ENCODE measurements at regions not wholly inside any gene's neighbourhood (a gene's known extent, or its start where the extent isn't known, plus 50 kb on each side); places are given as distances from the start of the nearest gene placed in this dataset.

GRCh38 chrX:116605576-116605975 lies 142.8 kb upstream of the CT83 start:
- intact Hi-C loops (cut with micrococcal nuclease), result no loop called here
- ATAC-seq (no peak), DNase-seq (ENCODE audit: low read depth, low spot score) (no peak)
- POLR2A ChIA-PET, result no interaction called here
- Histone ChIP-seq H3K9ac (ENCODE audit: low read length) (no peak overlapping the region), H3K4me2 (ENCODE audit: low read length) (no peak overlapping the region), H3K27ac (ENCODE audit: low read depth, low read length) (no peak overlapping the region), H3K9me2 (ENCODE audit: insufficient read depth) (no peaks in the 10 kb centered on the region), H3K27me3 (ENCODE audit: insufficient read depth, low read length) (no peaks in the 10 kb centered on the region), H3K4me1 (ENCODE audit: control insufficient read depth in 1 of 2, insufficient read depth in 2 of 2, low read length in 2 of 2) (no peaks in the 10 kb centered on the region), H3K36me3 (ENCODE audit: control insufficient read depth in 1 of 2, insufficient read depth in 2 of 2, low read length in 2 of 2) (no peaks in the 10 kb centered on the region), H3K9me3 (ENCODE audit: control insufficient read depth in 1 of 2, insufficient read depth in 1 of 2, low read depth in 1 of 2, low read length in 2 of 2) (no peaks in the 10 kb centered on the region), H4K20me1 (ENCODE audit: insufficient read depth) (no peaks in the 10 kb centered on the region), H2AFZ (ENCODE audit: low read depth, low read length, poor library complexity, severe bottlenecking) (no peak overlapping the region), H3K4me3 (replicated peaks in 1 of 2; ENCODE audit: low read depth in 1 of 2, low read length in 2 of 2) (no peak overlapping the region), H3K79me2 (ENCODE audit: insufficient read depth, low read length) (no peaks in the 10 kb centered on the region)
- TF ChIP-seq JUND (IDR thresholded peaks at IDR 0.05), result no peak
- CTCF ChIA-PET, result no interaction called here
- BruUV-seq (replicated peaks), result no TSS peak
- RAD21 ChIA-PET (ENCODE audit: low non-redundant PET in 1 of 2, low total read pairs in 2 of 2, uncharacterized antibody in 2 of 2, unreplicated experiment in 2 of 2), result no interaction called here

GRCh38 chrX:116596010-116596409 lies 133.2 kb upstream of the CT83 start:
- H4K20me1 ChIP-seq (ENCODE audit: insufficient read depth), result no peaks in the 10 kb centered on the region
- BruUV-seq (replicated peaks), result no TSS peak
- H3K9ac ChIP-seq (ENCODE audit: low read length), result no peak overlapping the region
- no peaks in the 10 kb centered on the region for H3K79me2 ChIP-seq (ENCODE audit: insufficient read depth, low read length)
- POLR2A ChIA-PET, result no interaction called here
- TF ChIP-seq POLR2A (IDR thresholded peaks at IDR 0.05; ENCODE audit: borderline replicate concordance, extremely low read depth, insufficient read depth, insufficient read length) (no peak), JUND (IDR thresholded peaks at IDR 0.05) (no peak), ELF1 (IDR thresholded peaks at IDR 0.05; ENCODE audit: borderline replicate concordance, low read depth) (no peak), EZH2 (IDR thresholded peaks at IDR 0.05) (no peak), TCF7L2 (IDR thresholded peaks at IDR 0.05; ENCODE audit: borderline replicate concordance, extremely low read depth, insufficient read depth, insufficient read length) (no peak), RAD21 (IDR thresholded peaks at IDR 0.05; ENCODE audit: low read depth) (no peak), SRF (IDR thresholded peaks at IDR 0.05; ENCODE audit: low read depth) (no peak), EZH2phosphoT487 (IDR thresholded peaks at IDR 0.05; ENCODE audit: borderline replicate concordance) (no peak), CEBPB (IDR thresholded peaks at IDR 0.05; ENCODE audit: low read depth) (no peak), FOSL1 (IDR thresholded peaks at IDR 0.05; ENCODE audit: low read depth) (no peak), CBX3 (IDR thresholded peaks at IDR 0.05; ENCODE audit: low read depth) (no peak), SP1 (IDR thresholded peaks at IDR 0.05; ENCODE audit: low read depth) (no peak), MAX (IDR thresholded peaks at IDR 0.05) (no peak), EGR1 (IDR thresholded peaks at IDR 0.05; ENCODE audit: low read depth) (no peak), POLR2AphosphoS5 (IDR thresholded peaks at IDR 0.05; ENCODE audit: low read depth, low read length) (no peak), ZFX (IDR thresholded peaks at IDR 0.05) (no peak), YY1 (IDR thresholded peaks at IDR 0.05; ENCODE audit: extremely low read depth, insufficient replicate concordance, low read depth, low read length) (no peak), REST (IDR thresholded peaks at IDR 0.05; ENCODE audit: low read depth) (no peak), CTCF (IDR thresholded peaks at IDR 0.05 in 2 of 3, conservative IDR thresholded peaks at IDR 0.05 in 1 of 3; ENCODE audit: borderline replicate concordance in 1 of 3, insufficient read depth in 1 of 3, low read depth in 2 of 3, low read length in 2 of 3) (no peak)
- CTCF ChIA-PET, result no interaction called here
- H3K36me3 ChIP-seq (ENCODE audit: control insufficient read depth in 1 of 2, insufficient read depth in 2 of 2, low read length in 2 of 2), result no peaks in the 10 kb centered on the region
- intact Hi-C loops (cut with micrococcal nuclease), result no loop called here
- no peaks in the 10 kb centered on the region for H3K9me3 ChIP-seq (ENCODE audit: control insufficient read depth in 1 of 2, insufficient read depth in 1 of 2, low read depth in 1 of 2, low read length in 2 of 2)
- H3K4me2 ChIP-seq (ENCODE audit: low read length), result no peak overlapping the region
- no peak overlapping the region for H3K4me3 ChIP-seq (replicated peaks in 1 of 2; ENCODE audit: low read depth in 1 of 2, low read length in 2 of 2)
- no peak for ATAC-seq
- H3K4me1 ChIP-seq (ENCODE audit: control insufficient read depth in 1 of 2, insufficient read depth in 2 of 2, low read length in 2 of 2), result no peaks in the 10 kb centered on the region
- no peak overlapping the region for H2AFZ ChIP-seq (ENCODE audit: low read depth, low read length, poor library complexity, severe bottlenecking)
- no peak for DNase-seq (ENCODE audit: low read depth, low spot score)
- H3K27me3 ChIP-seq (ENCODE audit: insufficient read depth, low read length), result no peaks in the 10 kb centered on the region
- H3K27ac ChIP-seq (ENCODE audit: low read depth, low read length), result no peak overlapping the region
- no peaks in the 10 kb centered on the region for H3K9me2 ChIP-seq (ENCODE audit: insufficient read depth)
- RAD21 ChIA-PET (ENCODE audit: low non-redundant PET in 1 of 2, low total read pairs in 2 of 2, uncharacterized antibody in 2 of 2, unreplicated experiment in 2 of 2), result no interaction called here

Data from HCT116 (cell line).